ENCODE measurements at regions not wholly inside any gene's neighbourhood (a gene's known extent, or its start where the extent isn't known, plus 50 kb on each side); places are given as distances from the start of the nearest gene placed in this dataset.

DNA sequence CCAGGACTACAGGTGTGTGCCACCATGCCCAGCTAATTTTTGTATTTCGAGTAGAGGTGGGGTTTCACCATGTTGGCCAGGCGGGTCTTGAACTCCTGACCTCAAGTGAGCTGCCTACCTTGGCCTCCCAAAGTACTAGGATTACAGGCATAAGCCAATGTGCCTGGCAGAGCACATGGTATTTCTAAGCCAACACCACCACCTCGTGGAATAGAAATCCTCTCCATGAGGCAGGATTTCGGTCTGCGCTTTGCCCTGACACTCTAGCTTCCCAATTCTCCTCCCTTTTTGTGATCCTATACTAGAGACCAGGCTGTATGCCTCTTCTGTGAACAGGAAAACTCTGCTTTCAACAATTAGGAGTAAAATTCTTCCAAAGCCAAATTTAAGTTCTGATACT lies 372.2 kb downstream of the VGLL3 start:
- TF ChIP-seq, protein P1, sequence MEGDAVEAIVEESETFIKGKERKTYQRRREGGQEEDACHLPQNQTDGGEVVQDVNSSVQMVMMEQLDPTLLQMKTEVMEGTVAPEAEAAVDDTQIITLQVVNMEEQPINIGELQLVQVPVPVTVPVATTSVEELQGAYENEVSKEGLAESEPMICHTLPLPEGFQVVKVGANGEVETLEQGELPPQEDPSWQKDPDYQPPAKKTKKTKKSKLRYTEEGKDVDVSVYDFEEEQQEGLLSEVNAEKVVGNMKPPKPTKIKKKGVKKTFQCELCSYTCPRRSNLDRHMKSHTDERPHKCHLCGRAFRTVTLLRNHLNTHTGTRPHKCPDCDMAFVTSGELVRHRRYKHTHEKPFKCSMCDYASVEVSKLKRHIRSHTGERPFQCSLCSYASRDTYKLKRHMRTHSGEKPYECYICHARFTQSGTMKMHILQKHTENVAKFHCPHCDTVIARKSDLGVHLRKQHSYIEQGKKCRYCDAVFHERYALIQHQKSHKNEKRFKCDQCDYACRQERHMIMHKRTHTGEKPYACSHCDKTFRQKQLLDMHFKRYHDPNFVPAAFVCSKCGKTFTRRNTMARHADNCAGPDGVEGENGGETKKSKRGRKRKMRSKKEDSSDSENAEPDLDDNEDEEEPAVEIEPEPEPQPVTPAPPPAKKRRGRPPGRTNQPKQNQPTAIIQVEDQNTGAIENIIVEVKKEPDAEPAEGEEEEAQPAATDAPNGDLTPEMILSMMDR (IDR thresholded peaks at IDR 0.05; ENCODE audit: insufficient read depth, low read length, poor library complexity, severe bottlenecking) = no peak
- TF ChIP-seq EZH2phosphoT487 (conservative IDR thresholded peaks at IDR 0.05; ENCODE audit: low read length) = no peak
